T-helper 1 cell treated with Interleukin-12 subunit alpha and Interleukin-12 subunit beta and Interleukin-4 antibody, amounts not matched to agents 30 μg/mL and 1 μg/mL, for 36 hours (primary cell): ENCODE measurements at regions not wholly inside any gene's neighbourhood (a gene's known extent, or its start where the extent isn't known, plus 50 kb on each side); places are given as distances from the start of the nearest gene placed in this dataset.

Experiments
- H3K27ac Mint-ChIP-seq: one replicate; pipeline ENCODE4 v1.8.0; 2021; ENCODE audit warnings: mild to moderate bottlenecking, mixed read lengths
- H3K27me3 Mint-ChIP-seq: one replicate; pipeline ENCODE4 v1.8.0; 2021; ENCODE audit warnings: low read depth, mixed read lengths
- H3K36me3 Mint-ChIP-seq: one replicate; pipeline ENCODE4 v1.8.0; 2021; ENCODE audit warnings: low read depth, mixed read lengths
- H3K4me1 Mint-ChIP-seq: one replicate; pipeline ENCODE4 v1.8.0; 2021; ENCODE audit warnings: low read depth, mixed read lengths
- H3K4me3 Mint-ChIP-seq: one replicate; pipeline ENCODE4 v1.8.0; 2021; ENCODE audit warnings: mild to moderate bottlenecking, moderate library complexity, mixed read lengths
- H3K9me3 Mint-ChIP-seq: one replicate; pipeline ENCODE4 v1.8.0; 2021; ENCODE audit warnings: mixed read lengths

GRCh38 chr17:34527908-34528470 is 51.4 kb upstream of the TMEM132E start:
- Mint-ChIP-seq H3K4me1 (no peaks in the 10 kb centered on the region), H3K36me3 (no peaks in the 10 kb centered on the region), H3K4me3 (no peak overlapping the region), H3K27ac (no peak overlapping the region), H3K9me3 (no peaks in the 10 kb centered on the region), H3K27me3 (peaks cover 13% of the 10 kb centered on the region)

- Mint-ChIP-seq H3K9me3 (no peaks in the 10 kb centered on the region), H3K4me1 (no peaks in the 10 kb centered on the region), H3K27ac (no peak overlapping the region), H3K4me3 (no peak overlapping the region), H3K27me3 (peaks cover 13% of the 10 kb centered on the region), H3K36me3 (no peaks in the 10 kb centered on the region)
Measured at GRCh38 chr17:34527136-34527907, 52.1 kb upstream of the TMEM132E start.

GRCh38 chr17:34525651-34526050 is 53.7 kb upstream of the TMEM132E start:
- no peaks in the 10 kb centered on the region for H3K4me1 Mint-ChIP-seq
- H3K9me3 Mint-ChIP-seq = no peaks in the 10 kb centered on the region
- H3K4me3 Mint-ChIP-seq = no peak overlapping the region
- H3K36me3 Mint-ChIP-seq = no peaks in the 10 kb centered on the region
- peaks cover 12% of the 10 kb centered on the region for H3K27me3 Mint-ChIP-seq
- H3K27ac Mint-ChIP-seq = no peak overlapping the region

- Mint-ChIP-seq H3K36me3 (no peaks in the 10 kb centered on the region), H3K27me3 (no peaks in the 10 kb centered on the region), H3K4me1 (no peaks in the 10 kb centered on the region), H3K4me3 (no peak overlapping the region), H3K9me3 (no peaks in the 10 kb centered on the region), H3K27ac (no peak overlapping the region)
Measured at GRCh38 chr17:34521955-34522354, 57.4 kb upstream of the TMEM132E start.

- Mint-ChIP-seq H3K36me3 (no peaks in the 10 kb centered on the region), H3K9me3 (no peaks in the 10 kb centered on the region), H3K4me3 (no peak overlapping the region), H3K27me3 (peaks cover 14% of the 10 kb centered on the region), H3K4me1 (no peaks in the 10 kb centered on the region), H3K27ac (no peak overlapping the region)
Measured at GRCh38 chr17:34519282-34519681, 60.1 kb upstream of the TMEM132E start.

GRCh38 chr17:34517406-34517805 is 62.0 kb upstream of the TMEM132E start:
- Mint-ChIP-seq H3K27me3 (peaks cover 14% of the 10 kb centered on the region), H3K4me1 (no peaks in the 10 kb centered on the region), H3K9me3 (no peaks in the 10 kb centered on the region)

GRCh38 chr17:34511931-34512330 is 67.5 kb upstream of the TMEM132E start:
- H3K9me3 Mint-ChIP-seq = no peaks in the 10 kb centered on the region
- H3K27me3 Mint-ChIP-seq = peaks cover 43% of the 10 kb centered on the region
- H3K4me3 Mint-ChIP-seq = no peak overlapping the region
- H3K36me3 Mint-ChIP-seq = no peaks in the 10 kb centered on the region
- H3K27ac Mint-ChIP-seq = no peak overlapping the region
- no peaks in the 10 kb centered on the region for H3K4me1 Mint-ChIP-seq

More at GRCh38 chr17:34517406-34517805, 62.0 kb upstream of the TMEM132E start:
- no peak overlapping the region for H3K27ac Mint-ChIP-seq
- no peaks in the 10 kb centered on the region for H3K36me3 Mint-ChIP-seq
- no peak overlapping the region for H3K4me3 Mint-ChIP-seq

GRCh38 chr17:34511265-34511664 is 68.1 kb upstream of the TMEM132E start:
- Mint-ChIP-seq H3K4me3 (no peak overlapping the region), H3K9me3 (no peaks in the 10 kb centered on the region), H3K36me3 (no peaks in the 10 kb centered on the region), H3K4me1 (no peaks in the 10 kb centered on the region), H3K27me3 (peaks cover 44% of the 10 kb centered on the region), H3K27ac (no peak overlapping the region)

GRCh38 chr17:34504814-34505484 is 74.4 kb upstream of the TMEM132E start:
- Mint-ChIP-seq H3K27ac (no peak overlapping the region), H3K27me3 (peaks cover 38% of the 10 kb centered on the region)

GRCh38 chr17:34503528-34504195 is 75.7 kb upstream of the TMEM132E start:
- Mint-ChIP-seq H3K27ac (no peak overlapping the region), H3K27me3 (peaks cover 35% of the 10 kb centered on the region), H3K4me3 (no peak overlapping the region), H3K36me3 (no peaks in the 10 kb centered on the region), H3K9me3 (no peaks in the 10 kb centered on the region), H3K4me1 (peaks cover 8% of the 10 kb centered on the region)

More at GRCh38 chr17:34504814-34505484, 74.4 kb upstream of the TMEM132E start:
- H3K36me3 Mint-ChIP-seq = no peaks in the 10 kb centered on the region
- H3K4me3 Mint-ChIP-seq = no peak overlapping the region
- H3K9me3 Mint-ChIP-seq = no peaks in the 10 kb centered on the region
- H3K4me1 Mint-ChIP-seq = peaks cover 8% of the 10 kb centered on the region

- H3K9me3 Mint-ChIP-seq = no peaks in the 10 kb centered on the region
- H3K4me3 Mint-ChIP-seq = no peak overlapping the region
- no peaks in the 10 kb centered on the region for H3K36me3 Mint-ChIP-seq
- no peak overlapping the region for H3K27ac Mint-ChIP-seq
- H3K27me3 Mint-ChIP-seq = peaks cover 32% of the 10 kb centered on the region
- H3K4me1 Mint-ChIP-seq = peaks cover 8% of the 10 kb centered on the region
Measured at GRCh38 chr17:34502426-34502825, 77.0 kb upstream of the TMEM132E start.

GRCh38 chr17:34499576-34499975 is 79.8 kb upstream of the TMEM132E start:
- H3K9me3 Mint-ChIP-seq = no peaks in the 10 kb centered on the region
- no peaks in the 10 kb centered on the region for H3K36me3 Mint-ChIP-seq
- peaks cover 11% of the 10 kb centered on the region for H3K27me3 Mint-ChIP-seq
- H3K4me1 Mint-ChIP-seq = peaks cover 4% of the 10 kb centered on the region
- H3K27ac Mint-ChIP-seq = no peak overlapping the region
- no peak overlapping the region for H3K4me3 Mint-ChIP-seq

GRCh38 chr17:34493917-34494316 is 85.5 kb upstream of the TMEM132E start:
- Mint-ChIP-seq H3K4me1 (no peaks in the 10 kb centered on the region), H3K27me3 (peaks cover 9% of the 10 kb centered on the region), H3K27ac (no peak overlapping the region), H3K4me3 (no peak overlapping the region), H3K36me3 (no peaks in the 10 kb centered on the region), H3K9me3 (no peaks in the 10 kb centered on the region)

- Mint-ChIP-seq H3K4me1 (peaks cover 3% of the 10 kb centered on the region), H3K36me3 (no peaks in the 10 kb centered on the region), H3K4me3 (no peak overlapping the region), H3K9me3 (no peaks in the 10 kb centered on the region), H3K27me3 (peaks cover 16% of the 10 kb centered on the region), H3K27ac (no peak overlapping the region)
Measured at GRCh38 chr17:34487626-34488025, 91.8 kb upstream of the TMEM132E start.
